Left renal cortex interstitium (tissue), 4 donors: ENCODE measurements at regions not wholly inside any gene's neighbourhood (a gene's known extent, or its start where the extent isn't known, plus 50 kb on each side); places are given as distances from the start of the nearest gene placed in this dataset.

Experiments used
- DNase-seq, 4 donors: peaks; one replicate each; pipeline ENCODE4 v3.0.0-alpha.2; 2013; ENCODE audit warnings: low read depth in 4 of 4, low spot score in 2 of 4, missing footprints in 1 of 4

DNA sequence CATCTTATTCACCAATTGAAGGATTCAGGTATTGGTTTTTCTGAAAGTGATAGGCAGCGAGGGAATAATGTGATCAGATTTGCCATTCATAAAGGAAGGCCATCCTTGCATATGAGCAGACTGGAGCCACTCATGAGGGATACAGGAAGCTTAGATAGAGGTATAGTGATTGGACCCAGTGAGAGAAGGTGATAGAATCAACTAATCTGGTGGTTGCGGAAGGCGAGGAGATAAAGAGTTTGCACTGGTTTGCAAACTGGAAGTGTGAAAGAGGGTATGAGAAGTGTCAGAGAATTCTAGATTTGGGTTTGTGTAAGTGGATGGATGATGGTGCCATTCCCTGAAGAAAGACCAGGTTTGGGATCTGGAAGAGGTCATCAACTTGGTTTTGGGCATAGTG lies 57.3 kb upstream of the RASGEF1B start:
- no peak for DNase-seq

DNA sequence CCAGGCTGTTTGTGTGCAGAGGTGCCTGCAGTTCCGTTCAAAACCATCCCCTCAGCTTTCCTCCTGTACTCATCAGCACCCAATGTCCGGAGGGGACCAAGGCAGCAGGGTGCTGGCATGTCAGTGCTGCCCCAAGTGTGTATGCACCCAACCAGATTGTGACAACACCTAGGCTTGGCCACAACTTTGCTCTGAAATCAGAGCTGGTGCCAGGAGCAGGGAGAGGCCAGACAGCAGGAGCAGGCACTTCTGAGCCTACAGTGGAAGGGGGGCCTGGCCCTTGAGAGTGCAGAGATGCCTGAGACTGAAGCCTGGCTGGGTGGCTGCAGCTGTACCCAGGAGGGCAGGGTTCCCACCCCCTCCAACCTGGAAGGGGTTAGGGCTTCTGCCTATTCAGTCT lies 56.5 kb upstream of the RASGEF1B start:
- no peak for DNase-seq

DNA sequence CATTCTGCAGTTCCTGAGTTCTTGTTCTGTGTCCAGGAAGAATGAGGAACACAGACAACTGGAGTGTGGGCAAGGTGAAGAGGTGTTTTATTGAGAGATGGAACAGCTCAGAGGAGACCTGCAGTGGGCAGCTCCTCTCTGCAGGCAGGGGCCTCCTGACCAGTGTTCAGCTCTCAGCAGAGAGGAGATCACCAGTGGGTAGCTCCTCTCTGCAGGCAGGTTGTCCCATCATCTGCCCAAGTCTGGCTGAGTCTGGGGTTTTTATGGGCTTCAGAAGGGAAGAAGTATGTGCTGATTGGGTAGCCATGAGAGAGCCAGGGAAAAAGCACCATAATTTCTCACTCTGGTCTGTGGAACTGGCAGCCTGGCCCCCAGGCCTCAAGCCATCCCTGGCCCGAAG lies 56.0 kb upstream of the RASGEF1B start:
- DNase-seq: no peak

DNA sequence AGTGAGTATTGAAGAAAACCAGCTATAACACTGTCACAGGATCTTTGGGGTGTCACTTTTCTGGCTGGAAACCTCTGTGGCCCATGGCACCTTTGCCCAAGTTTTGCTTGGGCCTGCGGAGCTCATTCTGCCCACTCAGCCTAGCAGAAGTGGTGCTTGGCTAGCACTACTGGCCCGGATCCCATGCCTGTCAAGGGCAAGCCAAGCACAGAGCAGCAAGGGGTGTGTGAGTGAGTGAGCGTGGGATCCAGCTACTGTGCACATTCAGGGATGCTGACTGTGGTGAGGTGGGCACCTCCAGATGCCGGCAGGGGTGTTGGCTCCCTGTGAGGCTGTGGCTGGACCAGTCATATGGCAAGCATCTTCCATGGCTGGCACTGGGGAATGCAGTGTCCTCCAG lies 55.4 kb upstream of the RASGEF1B start:
- DNase-seq: no peak

DNA sequence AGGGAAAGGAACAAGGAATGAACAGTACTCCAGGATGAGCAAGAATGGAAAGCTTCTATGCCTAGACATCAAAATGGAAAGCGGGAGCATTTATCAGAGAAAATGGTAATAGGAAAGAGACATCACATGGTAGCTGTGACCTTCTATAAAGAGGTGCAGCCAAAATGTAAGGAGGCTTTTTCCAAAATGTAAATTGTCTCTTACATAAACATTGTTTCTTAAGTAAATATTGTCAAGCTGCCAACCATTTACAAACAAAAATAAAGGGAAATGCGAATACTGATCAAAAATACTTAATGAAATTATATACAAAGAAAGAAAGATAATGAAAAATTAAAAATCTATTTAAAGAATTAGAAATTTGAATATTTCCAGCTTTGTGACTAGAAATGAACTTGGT lies 55.0 kb upstream of the RASGEF1B start:
- no peak for DNase-seq

DNA sequence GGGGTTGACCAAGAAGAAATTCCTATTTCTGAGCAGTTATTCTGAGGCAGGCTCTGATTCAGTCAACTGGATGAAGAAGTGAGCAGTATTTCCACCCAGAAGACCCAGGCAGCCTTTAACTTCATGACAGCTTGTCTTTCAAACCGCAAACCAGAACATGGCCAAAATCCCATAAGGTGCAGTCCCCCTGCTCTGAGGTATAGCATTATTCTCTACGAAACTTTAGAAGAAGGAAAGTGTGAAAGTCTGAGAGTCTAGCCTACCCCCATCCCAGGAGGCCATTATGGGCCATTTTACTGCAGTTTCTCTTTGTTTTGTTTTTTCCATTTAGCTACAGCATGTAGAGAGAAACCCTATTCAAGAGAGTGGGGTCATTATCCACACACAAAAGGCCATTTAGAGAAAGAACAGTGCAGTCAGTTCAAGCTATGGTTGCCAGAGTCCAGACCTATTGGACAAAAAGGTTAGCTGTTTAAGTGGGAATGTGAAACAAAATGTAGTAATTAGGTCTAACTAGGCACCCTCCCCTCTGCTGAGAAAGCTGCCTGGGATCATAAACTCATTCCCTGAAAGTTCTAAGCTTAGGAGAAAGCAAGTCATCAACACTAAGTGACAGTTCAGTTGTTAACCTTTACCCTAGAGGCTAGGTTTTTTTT lies 52.1 kb upstream of the RASGEF1B start:
- DNase-seq: no peak

DNA sequence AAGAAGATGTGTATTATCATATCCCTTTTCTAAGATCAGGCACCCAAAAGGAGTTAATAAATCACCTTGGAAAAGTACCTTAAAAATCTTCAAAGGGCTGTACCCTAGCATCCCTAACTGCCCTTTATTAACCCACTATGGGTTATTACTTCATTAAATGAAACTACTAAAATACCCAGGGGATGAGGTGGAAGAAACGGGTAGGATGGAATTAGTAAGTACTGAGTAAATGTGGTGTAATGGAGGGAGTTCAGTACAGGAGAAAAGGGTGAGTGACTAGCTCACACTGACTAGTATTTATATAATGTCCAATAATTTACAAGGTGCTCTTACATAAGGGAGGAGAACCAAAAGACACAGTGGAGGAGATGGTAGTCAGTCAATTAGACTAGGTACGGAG lies 51.0 kb upstream of the RASGEF1B start:
- no peak for DNase-seq

DNA sequence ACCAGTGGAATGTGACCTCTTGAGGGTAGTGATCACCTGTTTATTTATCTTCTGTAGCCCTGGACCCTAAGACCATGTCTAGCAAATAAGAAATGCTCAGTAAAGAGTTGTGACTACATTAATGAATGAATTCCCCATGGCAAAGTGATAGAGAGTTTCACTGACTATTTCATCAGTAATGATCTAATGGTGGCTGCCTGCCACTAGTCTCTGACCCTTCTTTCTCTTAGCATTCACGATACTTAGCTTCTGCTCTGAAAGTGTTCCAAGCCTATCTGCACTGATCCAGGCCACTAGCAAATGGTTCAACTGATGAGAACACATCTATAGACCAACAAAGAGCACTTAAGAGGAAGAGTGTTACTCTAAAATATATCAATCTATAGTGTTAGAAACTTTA lies 50.0 kb upstream of the RASGEF1B start:
- no peak for DNase-seq
